Tibial artery (tissue), 4 donors: ENCODE measurements at regions not wholly inside any gene's neighbourhood (a gene's known extent, or its start where the extent isn't known, plus 50 kb on each side); places are given as distances from the start of the nearest gene placed in this dataset.
"Not testable (repeated sequence)": the region's sequence is repeated elsewhere in the genome, so short reads cannot be mapped to it uniquely, and the experiment has no call there.

Experiments
- DNase-seq, 2 donors: peaks; one replicate each; pipeline ENCODE4 v3.0.0-alpha.2; 2019
- H3K27ac ChIP-seq, 2 donors: fragments of 200-600 bp; sonication (generic) in 1 of 2; 1 replicate in 1 of 2; 2 replicates in 1 of 2; pipeline ENCODE4 v1.5.1; 2018 to 2019; ENCODE audit warnings: mild to moderate bottlenecking in 1 of 2
- H3K27me3 ChIP-seq, 2 donors: fragments of 200-600 bp; sonication (generic) in 1 of 2; one replicate each; pipeline versions ENCODE4 v1.5.1 to v1.6.0; 2016 to 2019
- H3K36me3 ChIP-seq, 3 donors: fragments of 200-600 bp; sonication (generic) in 2 of 3; one replicate each; pipeline ENCODE4 v1.5.1; 2016 to 2019; ENCODE audit warnings: mild to moderate bottlenecking in 2 of 3
- H3K4me1 ChIP-seq, 4 donors: fragments of 200-600 bp; sonication (generic) in 2 of 4; 1 replicate in 3 of 4; 2 replicates in 1 of 4; pipeline ENCODE4 v1.5.1; 2016 to 2019
- H3K4me3 ChIP-seq, 2 donors: fragments of 200-600 bp; sonication (generic) in 1 of 2; 1 replicate in 1 of 2; 2 replicates in 1 of 2; pipeline ENCODE4 v1.5.1; 2018 to 2019; ENCODE audit warnings: mild to moderate bottlenecking in 2 of 2
- H3K9me3 ChIP-seq, 3 donors: fragments of 200-600 bp; sonication (generic) in 1 of 3; one replicate each; pipeline ENCODE4 v1.5.1; 2016 to 2019
- intact Hi-C: fragments of 100-400 bp; cut with DNase I; formaldehyde crosslinking; loops from one replicate; pipeline ENCODE4 v1.15.0; 2023; ENCODE audit warnings: low total_unique reads
- TF ChIP-seq, protein P1 (sequence below), 2 experiments: fragments of 200-600 bp in 1 of 2; fragments of 450-650 bp in 1 of 2; IDR thresholded peaks; one replicate each; pipeline ENCODE4 v1.5.1; 2017 to 2019; ENCODE audit warnings: antibody characterized with exemption in 2 of 2, mild to moderate bottlenecking in 1 of 2, moderate library complexity in 1 of 2

GRCh38 chr17:64781014-64781756 is 119.1 kb upstream of the SMURF2 start:
- Histone ChIP-seq H3K27me3 (peaks cover 3 to 77% of the 10 kb centered on the region in 2 donors), H3K27ac (peak overlapping the region in 1 of 2 donors; percentile 25), H3K4me3 (peak overlapping the region; percentile 43 to 51), H3K9me3 (no peaks in the 10 kb centered on the region), H3K4me1 (peaks cover 0 to 60% (median 56%) of the 10 kb centered on the region in 4 donors), H3K36me3 (peaks cover 33 to 34% (median 34%) of the 10 kb centered on the region in 3 donors)
- DNase-seq = peak in 1 of 2 donors; percentile 79
- TF ChIP-seq, protein P1, sequence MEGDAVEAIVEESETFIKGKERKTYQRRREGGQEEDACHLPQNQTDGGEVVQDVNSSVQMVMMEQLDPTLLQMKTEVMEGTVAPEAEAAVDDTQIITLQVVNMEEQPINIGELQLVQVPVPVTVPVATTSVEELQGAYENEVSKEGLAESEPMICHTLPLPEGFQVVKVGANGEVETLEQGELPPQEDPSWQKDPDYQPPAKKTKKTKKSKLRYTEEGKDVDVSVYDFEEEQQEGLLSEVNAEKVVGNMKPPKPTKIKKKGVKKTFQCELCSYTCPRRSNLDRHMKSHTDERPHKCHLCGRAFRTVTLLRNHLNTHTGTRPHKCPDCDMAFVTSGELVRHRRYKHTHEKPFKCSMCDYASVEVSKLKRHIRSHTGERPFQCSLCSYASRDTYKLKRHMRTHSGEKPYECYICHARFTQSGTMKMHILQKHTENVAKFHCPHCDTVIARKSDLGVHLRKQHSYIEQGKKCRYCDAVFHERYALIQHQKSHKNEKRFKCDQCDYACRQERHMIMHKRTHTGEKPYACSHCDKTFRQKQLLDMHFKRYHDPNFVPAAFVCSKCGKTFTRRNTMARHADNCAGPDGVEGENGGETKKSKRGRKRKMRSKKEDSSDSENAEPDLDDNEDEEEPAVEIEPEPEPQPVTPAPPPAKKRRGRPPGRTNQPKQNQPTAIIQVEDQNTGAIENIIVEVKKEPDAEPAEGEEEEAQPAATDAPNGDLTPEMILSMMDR (IDR thresholded peaks at IDR 0.05) = no peak
- intact Hi-C loops = no loop called here

- Histone ChIP-seq H3K4me1 (peaks cover 0 to 60% (median 56%) of the 10 kb centered on the region in 4 donors), H3K4me3 (peak overlapping the region; percentile 43 to 51), H3K9me3 (no peaks in the 10 kb centered on the region), H3K36me3 (peaks cover 25 to 26% (median 25%) of the 10 kb centered on the region in 3 donors), H3K27ac (peak overlapping the region in 1 of 2 donors; percentile 25), H3K27me3 (peaks cover 3 to 70% of the 10 kb centered on the region in 2 donors)
- TF ChIP-seq, protein P1 (IDR thresholded peaks at IDR 0.05) = no peak
- intact Hi-C loops = no loop called here
- peak in 1 of 2 donors; percentile 73 for DNase-seq
Measured at GRCh38 chr17:64780096-64781013, 118.2 kb upstream of the SMURF2 start.

GRCh38 chr17:64779376-64780095 is 117.4 kb upstream of the SMURF2 start:
- Histone ChIP-seq H3K9me3 (no peaks in the 10 kb centered on the region), H3K4me1 (peaks cover 0 to 60% (median 56%) of the 10 kb centered on the region in 4 donors), H3K27me3 (peaks cover 3 to 64% of the 10 kb centered on the region in 2 donors), H3K36me3 (peaks cover 17 to 18% (median 17%) of the 10 kb centered on the region in 3 donors), H3K27ac (no peak overlapping the region), H3K4me3 (peak overlapping the region; percentile 43 to 51)
- DNase-seq = peak in 1 of 2 donors; percentile 68
- intact Hi-C loops = no loop called here
- TF ChIP-seq, protein P1 (IDR thresholded peaks at IDR 0.05) = no peak

DNA sequence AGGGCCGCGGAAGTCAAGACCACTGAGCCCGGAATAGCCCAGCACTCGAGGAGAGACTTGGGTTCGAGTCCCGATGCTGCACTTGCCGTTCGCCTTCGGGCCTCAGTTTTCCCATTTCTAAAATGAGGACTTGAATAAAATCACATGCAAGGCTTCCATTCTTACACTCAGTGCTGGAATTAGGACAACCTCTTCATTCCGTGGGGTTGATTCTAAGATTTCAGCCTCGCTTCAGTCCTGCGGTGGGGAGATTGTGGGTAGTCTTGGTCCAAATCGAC is 116.9 kb upstream of the SMURF2 start:
- Histone ChIP-seq H3K27me3 (peaks cover 3 to 59% of the 10 kb centered on the region in 2 donors), H3K36me3 (peaks cover 12 to 13% (median 12%) of the 10 kb centered on the region in 3 donors), H3K4me3 (peak overlapping the region; percentile 26 to 35), H3K4me1 (peaks cover 0 to 61% (median 57%) of the 10 kb centered on the region in 4 donors)
- H3K9me3 ChIP-seq, H3K27ac ChIP-seq, DNase-seq, intact Hi-C loops: not testable (repeated sequence)

DNA sequence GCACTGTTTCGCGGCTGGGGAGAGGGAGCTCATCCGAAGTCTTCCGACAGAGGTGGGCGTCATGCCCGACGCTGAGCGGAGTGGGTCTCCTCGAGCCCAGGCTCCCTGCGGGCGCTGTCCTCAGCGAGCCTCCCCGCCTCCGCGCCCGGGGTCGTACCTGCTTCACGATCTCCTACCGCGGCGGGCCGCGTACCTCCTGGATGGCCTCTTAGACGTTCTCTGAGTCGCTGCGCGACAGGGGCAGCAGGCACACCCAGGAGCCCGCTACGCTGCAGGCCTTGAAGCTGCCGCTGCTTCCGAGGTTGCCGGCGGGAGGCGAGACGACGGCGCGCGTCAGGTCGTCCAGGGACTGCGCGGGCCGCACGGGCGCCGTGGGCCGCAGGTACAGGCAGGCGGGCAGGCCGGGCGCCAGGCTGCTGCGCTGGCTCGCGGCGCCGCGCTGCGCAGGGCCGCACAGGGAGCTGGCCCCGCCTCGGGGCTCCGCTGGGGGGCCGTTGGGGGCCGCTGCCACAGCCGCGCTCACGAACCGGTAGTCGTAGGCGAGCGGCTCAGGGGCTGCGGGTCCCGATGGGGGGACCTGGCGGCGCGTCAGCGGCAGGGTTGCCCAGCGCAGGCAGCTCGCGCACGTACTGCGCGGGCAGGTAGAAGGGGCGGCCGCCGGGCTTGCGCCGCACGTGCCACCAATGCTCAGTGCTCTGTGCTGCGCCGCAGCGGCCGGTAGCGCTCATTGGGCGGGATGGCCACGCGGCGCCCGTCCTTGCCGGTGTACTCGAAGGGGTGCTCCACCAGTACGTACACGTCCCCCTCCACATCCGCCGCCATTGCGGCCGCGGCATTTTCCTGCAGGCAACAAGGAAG is 116.4 kb upstream of the SMURF2 start:
- Histone ChIP-seq H3K4me3 (peak overlapping the region; percentile 26 to 35), H3K27ac (no peak overlapping the region), H3K36me3 (peaks cover 6 to 7% (median 6%) of the 10 kb centered on the region in 3 donors), H3K9me3 (no peaks in the 10 kb centered on the region), H3K27me3 (peaks cover 3 to 53% of the 10 kb centered on the region in 2 donors), H3K4me1 (peaks cover 0 to 62% (median 57%) of the 10 kb centered on the region in 4 donors)
- TF ChIP-seq, protein P1 (IDR thresholded peaks at IDR 0.05) = no peak
- DNase-seq = peak in 1 of 2 donors; percentile 67
- intact Hi-C loops = no loop called here
